Panc1 (cell line): ENCODE measurements at regions not wholly inside any gene's neighbourhood (a gene's known extent, or its start where the extent isn't known, plus 50 kb on each side); places are given as distances from the start of the nearest gene placed in this dataset.

Experiments
- ATAC-seq: fragments of 200-7000 bp; cut with Tn5 transposase; 2 replicates; pipeline ENCODE4 v1.9.1; 2020; ENCODE audit warnings: mild to moderate bottlenecking, moderate library complexity
- BruUV-seq: library from RNA; stranded (reverse); fragments of 400-500 nt; replicated peaks from 2 replicates; lab custom pipeline; 2021; lab: Mats Ljungman, UMichigan
- CTCF ChIA-PET: fragments of 300-600 bp; sonication (Branson Sonifier 250); formaldehyde crosslinking; loops from one replicate; lab custom pipeline; 2022; ENCODE audit warnings: antibody characterized with exemption; lab: Charles Lee
- POLR2A ChIA-PET: fragments of 300-600 bp; sonication (Branson Sonifier 250); formaldehyde crosslinking; loops from one replicate; lab custom pipeline; 2022; ENCODE audit warnings: antibody characterized with exemption; lab: Charles Lee
- DNase-seq: peaks from one replicate; pipeline ENCODE4 v3.0.0-alpha.2; 2010; ENCODE audit warnings: low read depth, low spot score
- H3K27ac ChIP-seq: 2 replicates; pipeline ENCODE4 v1.5.1; 2011; ENCODE audit warnings: mild to moderate bottlenecking, low read length, inconsistent platforms
- H3K27me3 ChIP-seq: fragments of 200-500 bp; sonication (Bioruptor generic); 2 replicates; pipeline ENCODE4 v1.6.0; 2014; ENCODE audit warnings: low read length, inconsistent platforms; ENCODE audit not compliant: control insufficient read depth, insufficient read depth
- H3K36me3 ChIP-seq: fragments of 200-500 bp; sonication (Bioruptor generic); 2 replicates; pipeline ENCODE4 v1.5.1; 2014; ENCODE audit warnings: inconsistent platforms, mild to moderate bottlenecking, low read length, moderate library complexity; ENCODE audit not compliant: control insufficient read depth, insufficient read depth
- H3K4me1 ChIP-seq: 2 replicates; pipeline ENCODE4 v1.5.1; 2011; ENCODE audit warnings: inconsistent platforms, mild to moderate bottlenecking, low read length, moderate library complexity; ENCODE audit not compliant: control insufficient read depth, insufficient read depth
- H3K4me3 ChIP-seq, 2 experiments: 2 replicates each; pipeline ENCODE4 v1.5.1; 2011 to 2012; ENCODE audit warnings: low read depth in 2 of 2, low read length in 2 of 2, mild to moderate bottlenecking in 2 of 2, inconsistent platforms in 1 of 2, moderate library complexity in 1 of 2
- H3K9me3 ChIP-seq: fragments of 200-500 bp; sonication (Bioruptor generic); 2 replicates; pipeline ENCODE4 v1.5.1; 2014; ENCODE audit warnings: low read depth, mild to moderate bottlenecking, inconsistent platforms, low read length, moderate library complexity; ENCODE audit not compliant: control insufficient read depth, insufficient read depth
- CTCF ChIP-seq: fragments of 450-650 bp; IDR thresholded peaks from 2 replicates; pipeline ENCODE4 v1.5.1; 2017; ENCODE audit warnings: mild to moderate bottlenecking
- POLR2AphosphoS5 ChIP-seq: IDR thresholded peaks from 2 replicates; pipeline ENCODE4 v1.6.1; 2012; ENCODE audit warnings: mild to moderate bottlenecking, low read depth, low read length, moderate library complexity
- REST ChIP-seq, 2 experiments: IDR thresholded peaks; 2 replicates each; pipeline ENCODE4 v1.6.1; 2011 to 2012; ENCODE audit warnings: low read depth in 2 of 2, control low read depth in 1 of 2, low read length in 1 of 2, mild to moderate bottlenecking in 1 of 2, moderate library complexity in 1 of 2; ENCODE audit not compliant: insufficient read depth in 1 of 2
- SIN3A ChIP-seq: IDR thresholded peaks from 2 replicates; pipeline ENCODE4 v1.6.1; 2012; ENCODE audit warnings: low read depth, mild to moderate bottlenecking, low read length, moderate library complexity, borderline replicate concordance; ENCODE audit not compliant: insufficient read depth
- TCF7L2 ChIP-seq: IDR thresholded peaks from 2 replicates; pipeline ENCODE4 v1.6.1; 2011; ENCODE audit warnings: mild to moderate bottlenecking, low read depth, low read length, inconsistent platforms
- in situ Hi-C: cut with HindIII; loops from 2 replicates; pipeline ENCODE4 v1.10.0; 2016; ENCODE audit warnings: low sequenced_read_pairs, low pct_unique_long_range_greater_than_20kb
- intact Hi-C: fragments of 100-400 bp; cut with micrococcal nuclease; formaldehyde crosslinking; loops from one replicate; pipeline ENCODE4 v1.10.0; 2022; ENCODE audit not compliant: unreplicated experiment

GRCh38 chr9:79390781-79391770 lies 180.7 kb upstream of the TLE4 start:
- no peak for TF ChIP-seq TCF7L2
- H3K4me3 ChIP-seq: no peak overlapping the region
- ChIA-PET POLR2A (no interaction called here), CTCF (interaction anchor here (0.5 kb wide), 1 partner anchor 17 kb away, joined by 5 read pairs; no protein-coding TSS in a partner anchor)
- no peak overlapping the region for H3K27ac ChIP-seq
- BruUV-seq: no TSS peak
- H3K4me1 ChIP-seq: no peaks in the 10 kb centered on the region
- no peaks in the 10 kb centered on the region for H3K36me3 ChIP-seq
- intact Hi-C loops (no loop called here), in situ Hi-C loops (no loop called here)
- DNase-seq (no peak), ATAC-seq (no peak)
- H3K27me3 ChIP-seq: no peaks in the 10 kb centered on the region
- H3K9me3 ChIP-seq: no peaks in the 10 kb centered on the region

- ChIA-PET CTCF (no interaction called here), POLR2A (no interaction called here)
- H3K4me3 ChIP-seq: no peak overlapping the region
- no peak for ATAC-seq
- no TSS peak for BruUV-seq
- in situ Hi-C loops (no loop called here), intact Hi-C loops (no loop called here)
- no peaks in the 10 kb centered on the region for H3K27me3 ChIP-seq
- no peaks in the 10 kb centered on the region for H3K9me3 ChIP-seq
- no peak for TF ChIP-seq REST (IDR thresholded peaks at IDR 0.05; ENCODE audit: insufficient read depth in 1 of 2, low read depth in 2 of 2, low read length in 1 of 2)
- no peak for TF ChIP-seq TCF7L2
- no peak for TF ChIP-seq POLR2AphosphoS5
- no peak for TF ChIP-seq CTCF
- no peak for TF ChIP-seq SIN3A
- no peak overlapping the region for H3K27ac ChIP-seq
- no peak for DNase-seq
- H3K36me3 ChIP-seq: no peaks in the 10 kb centered on the region
- H3K4me1 ChIP-seq: no peaks in the 10 kb centered on the region
Measured at GRCh38 chr9:79395228-79395627, 176.5 kb upstream of the TLE4 start.

- in situ Hi-C loops: no loop called here
- no TSS peak for BruUV-seq
- no peaks in the 10 kb centered on the region for H3K36me3 ChIP-seq
- ChIA-PET POLR2A (no interaction called here), CTCF (no interaction called here)
- no peaks in the 10 kb centered on the region for H3K9me3 ChIP-seq
- no peak overlapping the region for H3K27ac ChIP-seq
- intact Hi-C loops: no loop called here
- no peaks in the 10 kb centered on the region for H3K4me1 ChIP-seq
- TF ChIP-seq TCF7L2 (no peak), POLR2AphosphoS5 (no peak), REST (IDR thresholded peaks at IDR 0.05; ENCODE audit: insufficient read depth in 1 of 2, low read depth in 2 of 2, low read length in 1 of 2) (no peak), CTCF (no peak), SIN3A (no peak)
- no peak for ATAC-seq
- no peaks in the 10 kb centered on the region for H3K27me3 ChIP-seq
- DNase-seq: no peak
- no peak overlapping the region for H3K4me3 ChIP-seq
Measured at GRCh38 chr9:79395755-79396154, 176.0 kb upstream of the TLE4 start.
